H1 (cell line): ENCODE measurements at regions not wholly inside any gene's neighbourhood (a gene's known extent, or its start where the extent isn't known, plus 50 kb on each side); places are given as distances from the start of the nearest gene placed in this dataset.

Source experiments
- CTCF ChIA-PET: fragments of 300-600 bp; sonication (Branson Sonifier 250); formaldehyde crosslinking; loops from one replicate; lab custom pipeline; 2021; ENCODE audit not compliant: partially characterized antibody; lab: Charles Lee
- POLR2A ChIA-PET: fragments of 300-600 bp; sonication (Branson Sonifier 250); formaldehyde crosslinking; loops from one replicate; lab custom pipeline; 2021; ENCODE audit warnings: inconsistent platforms; ENCODE audit not compliant: partially characterized antibody; lab: Charles Lee
- DNase-seq, 2 experiments: peaks; one replicate each; pipeline versions ENCODE4 v3.0.0 to v3.0.0-alpha.2; 2010 to 2022; ENCODE audit warnings: low spot score in 2 of 2, low read depth in 1 of 2, mixed read lengths in 1 of 2
- FAIRE-seq: peaks from 2 replicates; lab custom pipeline; 2011; peaks lifted over from hg19 to GRCh38; lab: Jason Lieb, UNC
- H2AFZ ChIP-seq: 2 replicates; pipeline ENCODE4 v1.8.1; 2012; ENCODE audit warnings: low read length, inconsistent platforms
- H2AK5ac ChIP-seq: 2 replicates; pipeline ENCODE4 v1.6.1; 2013; ENCODE audit warnings: low read depth, low read length
- H2BK120ac ChIP-seq: replicated peaks from 2 replicates; pipeline ENCODE3; 2013; ENCODE audit warnings: low read depth, low read length, inconsistent platforms
- H2BK12ac ChIP-seq: 2 replicates; pipeline ENCODE4 v1.6.1; 2013; ENCODE audit warnings: low read depth, low read length
- H2BK15ac ChIP-seq: 2 replicates; pipeline ENCODE4 v1.6.1; 2013; ENCODE audit warnings: low read length
- H2BK20ac ChIP-seq: 2 replicates; pipeline ENCODE4 v1.6.1; 2013; ENCODE audit warnings: low read length
- H2BK5ac ChIP-seq: 2 replicates; pipeline ENCODE4 v1.6.1; 2013; ENCODE audit warnings: low read depth, low read length
- H3K14ac ChIP-seq: 2 replicates; pipeline ENCODE4 v1.6.1; 2013; ENCODE audit warnings: inconsistent platforms; ENCODE audit not compliant: insufficient read length
- H3K18ac ChIP-seq: 2 replicates; pipeline ENCODE4 v1.6.1; 2013; ENCODE audit warnings: low read length; ENCODE audit errors: extremely low read depth
- H3K23ac ChIP-seq: 2 replicates; pipeline ENCODE4 v1.6.1; 2013; ENCODE audit warnings: inconsistent platforms; ENCODE audit not compliant: insufficient read length
- H3K23me2 ChIP-seq: 2 replicates; pipeline ENCODE4 v1.6.1; 2013; ENCODE audit warnings: low read depth, low read length
- H3K27ac ChIP-seq: 2 replicates; pipeline ENCODE4 v1.6.1; 2011; ENCODE audit warnings: low read depth, low read length, inconsistent platforms
- H3K27me3 ChIP-seq, 4 experiments: replicated peaks in 1 of 4; 1 replicate in 1 of 4; 2 replicates in 3 of 4; pipeline versions ENCODE4 v1.6.1 to v1.8.1; 2011 to 2013; ENCODE audit warnings: low read length in 3 of 4, mild to moderate bottlenecking in 3 of 4, inconsistent platforms in 2 of 4, mixed read lengths in 2 of 4, moderate library complexity in 1 of 4; ENCODE audit not compliant: control insufficient read depth in 3 of 4, insufficient read depth in 3 of 4; ENCODE audit errors: extremely low read depth in 1 of 4
- H3K36me3 ChIP-seq, 4 experiments: 2 replicates each; pipeline versions ENCODE4 v1.6.1 to v1.8.1; 2011 to 2013; ENCODE audit warnings: mild to moderate bottlenecking in 4 of 4, low read length in 3 of 4, moderate library complexity in 2 of 4, control low read depth in 1 of 4, inconsistent platforms in 1 of 4; ENCODE audit not compliant: insufficient read depth in 4 of 4, control insufficient read depth in 2 of 4
- H3K4ac ChIP-seq: replicated peaks from 2 replicates; pipeline ENCODE3; 2013; ENCODE audit warnings: low read length, low read depth, mixed read lengths, inconsistent platforms; ENCODE audit not compliant: insufficient read length
- H3K4me1 ChIP-seq, 4 experiments: replicated peaks in 1 of 4; 1 replicate in 1 of 4; 2 replicates in 3 of 4; pipeline versions ENCODE4 v1.6.1 to v1.8.1; 2011 to 2013; ENCODE audit warnings: low read length in 3 of 4, inconsistent platforms in 2 of 4, mixed read lengths in 1 of 4; ENCODE audit not compliant: insufficient read depth in 4 of 4, control insufficient read depth in 3 of 4
- H3K4me2 ChIP-seq, 2 experiments: 2 replicates each; pipeline versions ENCODE4 v1.6.1 to v1.8.1; 2011 to 2013; ENCODE audit warnings: low read depth in 2 of 2, low read length in 2 of 2, control low read depth in 1 of 2, inconsistent platforms in 1 of 2, mild to moderate bottlenecking in 1 of 2; ENCODE audit not compliant: insufficient read depth in 1 of 2
- H3K4me3 ChIP-seq, 4 experiments: fragments of 200-600, 300-600 bp in 1 of 4; sonication (generic), shearing (Covaris generic), sonication (Bioruptor Twin) in 1 of 4; 2 replicates each; pipeline versions ENCODE4 v1.5.1 to v1.8.1; 2011 to 2016; ENCODE audit warnings: low read length in 4 of 4, low read depth in 3 of 4, control low read depth in 2 of 4, inconsistent platforms in 2 of 4, mild to moderate bottlenecking in 2 of 4, mixed read lengths in 1 of 4, moderate library complexity in 1 of 4; ENCODE audit not compliant: insufficient read depth in 2 of 4; ENCODE audit errors: extremely low read depth in 1 of 4
- H3K56ac ChIP-seq: replicated peaks from 2 replicates; pipeline ENCODE3; 2013; ENCODE audit warnings: low read depth, mild to moderate bottlenecking, mixed read lengths, low read length, inconsistent platforms; ENCODE audit not compliant: insufficient read length
- H3K79me1 ChIP-seq: 2 replicates; pipeline ENCODE4 v1.6.1; 2013; ENCODE audit warnings: low read depth, low read length, control low read depth
- H3K79me2 ChIP-seq, 2 experiments: 2 replicates each; pipeline versions ENCODE4 v1.6.1 to v1.8.1; 2012 to 2013; ENCODE audit warnings: low read length in 2 of 2, mild to moderate bottlenecking in 2 of 2, inconsistent platforms in 1 of 2; ENCODE audit not compliant: insufficient read depth in 2 of 2, control insufficient read depth in 1 of 2
- H3K9ac ChIP-seq, 4 experiments: replicated peaks in 1 of 4; 1 replicate in 1 of 4; 2 replicates in 3 of 4; pipeline versions ENCODE4 v1.6.1 to v1.8.1; 2011 to 2013; ENCODE audit warnings: low read depth in 3 of 4, low read length in 3 of 4, control low read depth in 2 of 4, mild to moderate bottlenecking in 2 of 4, moderate library complexity in 2 of 4, inconsistent platforms in 1 of 4; ENCODE audit errors: extremely low read depth in 1 of 4
- H3K9me3 ChIP-seq, 2 experiments: 2 replicates each; pipeline versions ENCODE4 v1.6.1 to v1.8.1; 2012 to 2013; ENCODE audit warnings: mild to moderate bottlenecking in 2 of 2, moderate library complexity in 2 of 2, control low read depth in 1 of 2, inconsistent platforms in 1 of 2, low read depth in 1 of 2, low read length in 1 of 2, mixed read lengths in 1 of 2; ENCODE audit not compliant: insufficient read depth in 2 of 2
- H4K20me1 ChIP-seq, 2 experiments: replicated peaks in 1 of 2; 2 replicates each; pipeline versions ENCODE3 to v1.8.1; 2011 to 2013; ENCODE audit warnings: inconsistent platforms in 2 of 2, low read length in 2 of 2, mild to moderate bottlenecking in 1 of 2; ENCODE audit not compliant: insufficient read depth in 2 of 2, control insufficient read depth in 1 of 2
- H4K5ac ChIP-seq: 2 replicates; pipeline ENCODE4 v1.6.1; 2013; ENCODE audit warnings: low read length, low read depth, mixed read lengths, inconsistent platforms; ENCODE audit not compliant: insufficient read length
- H4K8ac ChIP-seq: 2 replicates; pipeline ENCODE4 v1.8.0; 2013; ENCODE audit warnings: mild to moderate bottlenecking, moderate library complexity, low read length, inconsistent platforms; ENCODE audit not compliant: insufficient read depth; ENCODE audit errors: extremely low read depth
- H4K91ac ChIP-seq: replicated peaks from 2 replicates; pipeline ENCODE3; 2013; ENCODE audit warnings: low read length, mixed read lengths, inconsistent platforms; ENCODE audit not compliant: insufficient read length
- ASH2L ChIP-seq: fragments of 200-600, 300-600 bp; sonication (generic); IDR thresholded peaks from one replicate; pipeline ENCODE4 v1.7.1; 2017; ENCODE audit warnings: low read length
- ATF3 ChIP-seq: IDR thresholded peaks from 2 replicates; pipeline ENCODE4 v1.6.1; 2011; ENCODE audit warnings: low read depth, mild to moderate bottlenecking, low read length; ENCODE audit not compliant: insufficient read depth
- BACH1 ChIP-seq: IDR thresholded peaks from 2 replicates; pipeline ENCODE4 v1.6.1; 2012; ENCODE audit warnings: low read length, improper control_type of control experiment
- CBX8 ChIP-seq: fragments of 300-800, 300-1000 bp; sonication (generic); IDR thresholded peaks from 2 replicates; pipeline ENCODE4 v1.7.1; 2016; ENCODE audit warnings: low read depth, low read length, borderline replicate concordance
- CTCF ChIP-seq, 3 experiments: IDR thresholded peaks; 1 replicate in 2 of 3; 2 replicates in 1 of 3; pipeline versions ENCODE4 v1.5.1 to v1.6.1; 2011; ENCODE audit warnings: low read length in 3 of 3, mild to moderate bottlenecking in 3 of 3, inconsistent platforms in 2 of 3, low read depth in 1 of 3, moderate library complexity in 1 of 3; ENCODE audit not compliant: insufficient read depth in 1 of 3; ENCODE audit errors: control extremely low read depth in 1 of 3
- KDM4A ChIP-seq: IDR thresholded peaks from one replicate; pipeline ENCODE4 v1.7.1; 2012; ENCODE audit warnings: low read depth, mild to moderate bottlenecking, moderate library complexity, low read length, inconsistent platforms; ENCODE audit not compliant: severe bottlenecking
- NANOG ChIP-seq: IDR thresholded peaks from 2 replicates; pipeline ENCODE4 v1.6.1; 2011; ENCODE audit warnings: low read length, low read depth, mild to moderate bottlenecking, inconsistent platforms; ENCODE audit not compliant: insufficient read depth, poor library complexity, severe bottlenecking
- NRF1 ChIP-seq: IDR thresholded peaks from 2 replicates; pipeline ENCODE4 v1.6.1; 2011; ENCODE audit warnings: mild to moderate bottlenecking, low read depth, low read length, improper control_type of control experiment
- POLR2AphosphoS5 ChIP-seq: IDR thresholded peaks from 2 replicates; pipeline ENCODE4 v1.6.1; 2011; ENCODE audit warnings: low read depth, low read length
- SP4 ChIP-seq: IDR thresholded peaks from 2 replicates; pipeline ENCODE4 v1.6.1; 2012; ENCODE audit warnings: low read length, inconsistent platforms
- TAF7 ChIP-seq: optimal IDR thresholded peaks from 2 replicates; pipeline ENCODE3; 2011; ENCODE audit warnings: low read depth, mild to moderate bottlenecking, inconsistent platforms, low read length, moderate library complexity, borderline replicate concordance
- ZNF274 ChIP-seq: IDR thresholded peaks from 2 replicates; pipeline ENCODE4 v1.7.0; 2012; ENCODE audit warnings: low read length, borderline replicate concordance; ENCODE audit errors: extremely low read depth
- WGBS, 2 experiments: shearing (Covaris generic) in 1 of 2; methylation state at CpG; one replicate each; pipeline versions ENCODE4 v1.1.6 to v1.1.7; 2013 to 2015; ENCODE audit warnings: low lambda C conversion rate in 2 of 2, mixed read lengths in 2 of 2, inconsistent platforms in 1 of 2, low coverage in 1 of 2, missing lambda C conversion rate in 1 of 2; ENCODE audit not compliant: insufficient replicate concordance in 2 of 2, insufficient coverage in 1 of 2, insufficient read length in 1 of 2; ENCODE audit errors: extremely low coverage in 1 of 2, missing lambda C conversion rate in 1 of 2; 5-methylcytosine and 5-hydroxymethylcytosine counted together

GRCh38 chr1:207268337-207268736 lies 53.1 kb upstream of the CD55 start:
- Histone ChIP-seq H3K4me1 (no peaks in the 10 kb centered on the region), H2BK15ac (no peak overlapping the region), H3K27ac (no peak overlapping the region), H2BK5ac (no peak overlapping the region), H2BK20ac (no peak overlapping the region), H3K23me2 (no peaks in the 10 kb centered on the region), H4K5ac (no peak overlapping the region), H3K79me2 (no peaks in the 10 kb centered on the region), H3K4ac (no peak overlapping the region), H2BK12ac (no peak overlapping the region), H4K8ac (no peak overlapping the region), H3K36me3 (no peaks in the 10 kb centered on the region), H3K18ac (no peak overlapping the region), H2BK120ac (no peak overlapping the region), H3K79me1 (no peaks in the 10 kb centered on the region), H3K4me3 (no peak overlapping the region), H2AK5ac (no peak overlapping the region), H3K4me2 (no peak overlapping the region), H3K14ac (no peak overlapping the region), H3K27me3 (no peaks in the 10 kb centered on the region), H3K23ac (no peak overlapping the region), H4K20me1 (no peaks in the 10 kb centered on the region), H4K91ac (no peak overlapping the region), H3K56ac (no peak overlapping the region), H2AFZ (no peak overlapping the region), H3K9ac (no peak overlapping the region), H3K9me3 (no peaks in the 10 kb centered on the region)
- no peak for DNase-seq
- no peak for FAIRE-seq
- POLR2A ChIA-PET, result no interaction called here
- WGBS, 2 experiments, result 82% methylated on average over 1 of the region's 1 CpG; no CpG with 5 or more reads in 1 of the 2 experiments
- CTCF ChIA-PET, result no interaction called here
- TF ChIP-seq KDM4A (no peak), ZNF274 (no peak), CTCF (IDR thresholded peaks at IDR 0.05; ENCODE audit: control extremely low read depth in 1 of 3, insufficient read depth in 1 of 3, low read depth in 1 of 3, low read length in 3 of 3) (no peak), CBX8 (no peak), SP4 (no peak), ASH2L (no peak), NANOG (no peak), BACH1 (no peak), ATF3 (no peak), TAF7 (no peak), POLR2AphosphoS5 (no peak), NRF1 (no peak)
